HEK293 (cell line): ENCODE measurements at regions not wholly inside any gene's neighbourhood (a gene's known extent, or its start where the extent isn't known, plus 50 kb on each side); places are given as distances from the start of the nearest gene placed in this dataset.

ENCODE experiments used
- CTCF ChIA-PET: fragments of 350-600 bp; formaldehyde crosslinking; extraction: SDS; loops from one replicate; lab custom pipeline; 2021; ENCODE audit warnings: antibody characterized with exemption; lab: Yijun Ruan, JAX
- POLR2A ChIA-PET: fragments of 300-600 bp; formaldehyde crosslinking; extraction: SDS; loops from one replicate; lab custom pipeline; 2020; ENCODE audit warnings: antibody characterized with exemption, inconsistent platforms; lab: Yijun Ruan, JAX
- H3K27ac ChIP-seq: fragments of 200-500 bp; sonication (Bioruptor generic); 2 replicates; pipeline ENCODE4 v1.5.1; 2014; ENCODE audit warnings: low read depth, low read length, control low read depth, inconsistent platforms; ENCODE audit errors: extremely low read depth
- H3K36me3 ChIP-seq, 2 experiments: fragments of 200-500 bp in 1 of 2; sonication (Bioruptor generic) in 1 of 2; 1 replicate in 1 of 2; 2 replicates in 1 of 2; pipeline ENCODE4 v1.5.1; 2014 to 2017; ENCODE audit warnings: inconsistent platforms in 2 of 2, low read length in 2 of 2; ENCODE audit not compliant: control insufficient read depth in 2 of 2, insufficient read depth in 1 of 2
- H3K4me1 ChIP-seq: fragments of 200-500 bp; sonication (Bioruptor generic); 2 replicates; pipeline ENCODE4 v1.5.1; 2014; ENCODE audit warnings: mild to moderate bottlenecking, low read length, inconsistent platforms; ENCODE audit not compliant: control insufficient read depth, insufficient read depth
- H3K4me3 ChIP-seq: 2 replicates; pipeline ENCODE4 v1.5.1; 2011; ENCODE audit warnings: low read depth, mild to moderate bottlenecking, control low read depth, low read length, moderate library complexity
- H3K9me3 ChIP-seq: fragments of 200-500 bp; sonication (Bioruptor generic); 2 replicates; pipeline ENCODE4 v1.5.1; 2014; ENCODE audit warnings: low read depth, low read length, inconsistent platforms; ENCODE audit not compliant: control insufficient read depth, insufficient read depth
- BCL11A ChIP-seq: fragments of 450-650 bp; formaldehyde crosslinking; IDR thresholded peaks from 2 replicates; pipeline ENCODE4 v1.5.1; 2016; ENCODE audit warnings: low read depth, missing biosample characterization, missing genetic modification characterization
- MEIS1 ChIP-seq: sonication (generic); formaldehyde crosslinking; IDR thresholded peaks from 2 replicates; pipeline ENCODE4 v1.8.1; 2022; ENCODE audit warnings: missing genetic modification reagents, mild to moderate bottlenecking, borderline replicate concordance
- OVOL3 ChIP-seq: fragments of 450-650 bp; formaldehyde crosslinking; IDR thresholded peaks from 2 replicates; pipeline ENCODE4 v1.5.1; 2016; ENCODE audit warnings: missing biosample characterization, missing genetic modification characterization
- PRDM2 ChIP-seq: fragments of 450-650 bp; formaldehyde crosslinking; IDR thresholded peaks from 2 replicates; pipeline ENCODE4 v1.5.1; 2016; ENCODE audit warnings: missing biosample characterization, missing genetic modification characterization, borderline replicate concordance
- ZBTB44 ChIP-seq: fragments of 450-650 bp; IDR thresholded peaks from 2 replicates; pipeline ENCODE4 v1.5.1; 2018; ENCODE audit warnings: missing biosample characterization, mild to moderate bottlenecking, missing genetic modification characterization
- ZBTB49 ChIP-seq: fragments of 450-650 bp; formaldehyde crosslinking; IDR thresholded peaks from 2 replicates; pipeline ENCODE4 v1.5.1; 2016; ENCODE audit warnings: missing biosample characterization, missing genetic modification characterization, low read depth
- ZNF211 ChIP-seq: fragments of 450-650 bp; formaldehyde crosslinking; IDR thresholded peaks from 2 replicates; pipeline ENCODE4 v1.5.1; 2016; ENCODE audit warnings: low read depth, missing biosample characterization, missing genetic modification characterization
- ZNF350 ChIP-seq: fragments of 450-650 bp; formaldehyde crosslinking; IDR thresholded peaks from 2 replicates; pipeline ENCODE4 v1.5.0; 2017; ENCODE audit warnings: missing biosample characterization, mild to moderate bottlenecking, missing genetic modification characterization
- ZNF354C ChIP-seq: fragments of 450-650 bp; formaldehyde crosslinking; IDR thresholded peaks from 2 replicates; pipeline ENCODE4 v1.5.1; 2016; ENCODE audit warnings: missing biosample characterization, missing genetic modification characterization, low read depth, borderline replicate concordance
- ZNF670 ChIP-seq: fragments of 450-650 bp; formaldehyde crosslinking; IDR thresholded peaks from 2 replicates; pipeline ENCODE4 v1.5.1; 2016; ENCODE audit warnings: missing biosample characterization, missing genetic modification characterization, low read depth
- ZNF76 ChIP-seq: fragments of 450-650 bp; formaldehyde crosslinking; IDR thresholded peaks from 2 replicates; pipeline ENCODE4; 2016; ENCODE audit warnings: low read depth, missing biosample characterization, missing genetic modification characterization, borderline replicate concordance
- ZNF792 ChIP-seq: fragments of 450-650 bp; formaldehyde crosslinking; IDR thresholded peaks from 2 replicates; pipeline ENCODE4 v1.5.1; 2016; ENCODE audit warnings: missing biosample characterization, missing genetic modification characterization

GRCh38 chr17:65328567-65328966, 191.4 kb downstream of the RGS9 start:
- no peak for TF ChIP-seq ZBTB44 (tag by site-specific recombination)
- H3K4me1 ChIP-seq: 0 out of 2 replicates have a peak, but pooled peaks cover 2% of the 10 kb centered on the region
- no peak overlapping the region for H3K27ac ChIP-seq
- ChIA-PET CTCF (interaction anchor here (0.7 kb wide), 1 partner anchor 739 kb away, joined by 5 read pairs; no protein-coding TSS in a partner anchor), POLR2A (no interaction called here)
- no peaks in the 10 kb centered on the region for H3K36me3 ChIP-seq
- no peak overlapping the region for H3K4me3 ChIP-seq
- no peaks in the 10 kb centered on the region for H3K9me3 ChIP-seq

GRCh38 chr17:65324611-65325342, 187.6 kb downstream of the RGS9 start:
- H3K27ac ChIP-seq: no peak overlapping the region
- H3K9me3 ChIP-seq: no peaks in the 10 kb centered on the region
- POLR2A ChIA-PET: no interaction called here
- H3K4me3 ChIP-seq: no peak overlapping the region
- CTCF ChIA-PET: interaction anchor here (0.9 to 1.1 kb wide), 2 partner anchors 29 to 88 kb away, joined by 3 read pairs; no protein-coding TSS in a partner anchor
- H3K4me1 ChIP-seq: no peaks in the 10 kb centered on the region
- H3K36me3 ChIP-seq: no peaks in the 10 kb centered on the region
- no peak for TF ChIP-seq OVOL3 (tag by site-specific recombination)
- TF ChIP-seq ZNF354C (tag by site-specific recombination): no peak
- TF ChIP-seq ZNF76 (tag by site-specific recombination): no peak
- no peak for TF ChIP-seq ZBTB49 (tag by site-specific recombination)
- TF ChIP-seq ZNF350: no peak

GRCh38 chr17:65323049-65323448, 185.9 kb downstream of the RGS9 start:
- no peaks in the 10 kb centered on the region for H3K9me3 ChIP-seq
- POLR2A ChIA-PET: no interaction called here
- TF ChIP-seq ZBTB49 (tag by site-specific recombination): no peak
- no peak for TF ChIP-seq PRDM2 (tag by site-specific recombination)
- TF ChIP-seq BCL11A (tag by site-specific recombination): no peak
- no peak for TF ChIP-seq MEIS1 (CRISPR knock-in tag)
- TF ChIP-seq ZNF211: no peak
- no peak for TF ChIP-seq ZNF792
- no peak for TF ChIP-seq ZNF670 (tag by site-specific recombination)

More at GRCh38 chr17:65323049-65323448, 185.9 kb downstream of the RGS9 start:
- CTCF ChIA-PET: interaction anchor here (0.6 kb wide), 1 partner anchor 49 kb away, joined by 4 read pairs; no protein-coding TSS in a partner anchor
- H3K36me3 ChIP-seq: no peaks in the 10 kb centered on the region
- H3K4me1 ChIP-seq: no peaks in the 10 kb centered on the region
- H3K4me3 ChIP-seq: no peak overlapping the region
- no peak overlapping the region for H3K27ac ChIP-seq
